ENCODE measurements at regions not wholly inside any gene's neighbourhood (a gene's known extent, or its start where the extent isn't known, plus 50 kb on each side); places are given as distances from the start of the nearest gene placed in this dataset.

DNA sequence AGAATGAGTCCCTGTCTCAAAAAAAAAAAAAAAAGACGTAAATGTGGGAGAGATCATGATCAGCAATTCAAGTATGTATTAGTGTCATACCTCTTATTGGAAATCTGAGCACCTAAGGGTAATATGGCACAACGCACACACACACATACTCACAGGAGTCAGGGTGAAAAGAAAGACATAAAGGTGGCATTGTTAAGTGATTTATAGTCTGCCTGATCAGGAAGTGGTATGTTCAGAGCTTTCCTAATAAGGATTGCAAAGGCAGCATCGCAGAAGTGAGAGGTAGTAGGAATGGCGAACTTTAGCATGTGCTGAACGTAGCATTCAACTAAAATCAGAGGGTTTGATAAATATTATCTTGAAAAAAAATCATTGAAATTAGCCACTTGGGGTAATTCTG is 854.3 kb downstream of the METTL15 start:
- Histone ChIP-seq H3K79me2 (ENCODE audit: control insufficient read depth, low read length) (no peaks in the 10 kb centered on the region), H3F3A (ENCODE audit: control insufficient read depth, insufficient read depth) (no peaks in the 10 kb centered on the region), H3K9me3 (ENCODE audit: control insufficient read depth, insufficient read depth, low read length) (no peaks in the 10 kb centered on the region), H3K4me1 (ENCODE audit: control insufficient read depth, low read length) (no peaks in the 10 kb centered on the region), H4K20me1 (ENCODE audit: control insufficient read depth, insufficient read depth, low read depth, low read length) (no peaks in the 10 kb centered on the region), H3K4me3 (ENCODE audit: low read length) (no peak overlapping the region), H3K27ac (ENCODE audit: low read depth, low read length) (no peak overlapping the region), H3K27me3 (ENCODE audit: control insufficient read depth, low read length) (no peaks in the 10 kb centered on the region), H3K9me2 (replicated peaks; ENCODE audit: control insufficient read depth, low read length) (no peaks in the 10 kb centered on the region), H3K36me3 (ENCODE audit: control insufficient read depth, low read length) (no peaks in the 10 kb centered on the region), H3K4me2 (ENCODE audit: low read length) (no peak overlapping the region)
- TF ChIP-seq, protein P1, sequence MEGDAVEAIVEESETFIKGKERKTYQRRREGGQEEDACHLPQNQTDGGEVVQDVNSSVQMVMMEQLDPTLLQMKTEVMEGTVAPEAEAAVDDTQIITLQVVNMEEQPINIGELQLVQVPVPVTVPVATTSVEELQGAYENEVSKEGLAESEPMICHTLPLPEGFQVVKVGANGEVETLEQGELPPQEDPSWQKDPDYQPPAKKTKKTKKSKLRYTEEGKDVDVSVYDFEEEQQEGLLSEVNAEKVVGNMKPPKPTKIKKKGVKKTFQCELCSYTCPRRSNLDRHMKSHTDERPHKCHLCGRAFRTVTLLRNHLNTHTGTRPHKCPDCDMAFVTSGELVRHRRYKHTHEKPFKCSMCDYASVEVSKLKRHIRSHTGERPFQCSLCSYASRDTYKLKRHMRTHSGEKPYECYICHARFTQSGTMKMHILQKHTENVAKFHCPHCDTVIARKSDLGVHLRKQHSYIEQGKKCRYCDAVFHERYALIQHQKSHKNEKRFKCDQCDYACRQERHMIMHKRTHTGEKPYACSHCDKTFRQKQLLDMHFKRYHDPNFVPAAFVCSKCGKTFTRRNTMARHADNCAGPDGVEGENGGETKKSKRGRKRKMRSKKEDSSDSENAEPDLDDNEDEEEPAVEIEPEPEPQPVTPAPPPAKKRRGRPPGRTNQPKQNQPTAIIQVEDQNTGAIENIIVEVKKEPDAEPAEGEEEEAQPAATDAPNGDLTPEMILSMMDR (IDR thresholded peaks at IDR 0.05; ENCODE audit: low read depth, low read length, poor library complexity, severe bottlenecking), result no peak
- no peak for TF ChIP-seq EZH2phosphoT487 (IDR thresholded peaks at IDR 0.05; ENCODE audit: borderline replicate concordance, low read length)

DNA sequence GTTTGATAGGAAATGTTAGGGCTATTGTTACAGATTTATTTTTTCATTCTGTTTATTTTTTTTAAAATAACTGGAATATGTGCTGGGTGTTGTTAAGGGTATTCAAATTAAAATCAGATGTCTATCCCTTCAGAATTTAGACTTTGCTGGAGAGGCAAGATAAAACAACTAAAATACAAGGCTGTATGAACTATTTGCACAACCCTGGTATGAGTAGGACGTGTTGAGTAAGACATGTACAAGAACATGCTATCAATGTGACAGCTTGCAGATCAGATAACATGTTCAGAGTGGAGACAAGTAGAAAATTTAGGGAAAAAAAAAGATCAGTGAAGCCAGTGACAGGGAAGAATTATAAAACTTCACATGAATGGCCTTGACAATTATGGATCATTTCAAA is 853.5 kb downstream of the METTL15 start:
- Histone ChIP-seq H3K4me2 (ENCODE audit: low read length) (no peak overlapping the region), H3K27me3 (ENCODE audit: control insufficient read depth, low read length) (no peaks in the 10 kb centered on the region), H3K79me2 (ENCODE audit: control insufficient read depth, low read length) (no peaks in the 10 kb centered on the region), H3K9me3 (ENCODE audit: control insufficient read depth, insufficient read depth, low read length) (no peaks in the 10 kb centered on the region), H3K9me2 (replicated peaks; ENCODE audit: control insufficient read depth, low read length) (no peaks in the 10 kb centered on the region), H3K36me3 (ENCODE audit: control insufficient read depth, low read length) (no peaks in the 10 kb centered on the region), H4K20me1 (ENCODE audit: control insufficient read depth, insufficient read depth, low read depth, low read length) (no peaks in the 10 kb centered on the region), H3K4me1 (ENCODE audit: control insufficient read depth, low read length) (no peaks in the 10 kb centered on the region), H3K4me3 (ENCODE audit: low read length) (no peak overlapping the region), H3K27ac (ENCODE audit: low read depth, low read length) (no peak overlapping the region), H3F3A (ENCODE audit: control insufficient read depth, insufficient read depth) (no peaks in the 10 kb centered on the region)
- TF ChIP-seq, protein P1 (IDR thresholded peaks at IDR 0.05; ENCODE audit: low read depth, low read length, poor library complexity, severe bottlenecking), result no peak
- TF ChIP-seq EZH2phosphoT487 (IDR thresholded peaks at IDR 0.05; ENCODE audit: borderline replicate concordance, low read length), result no peak

DNA sequence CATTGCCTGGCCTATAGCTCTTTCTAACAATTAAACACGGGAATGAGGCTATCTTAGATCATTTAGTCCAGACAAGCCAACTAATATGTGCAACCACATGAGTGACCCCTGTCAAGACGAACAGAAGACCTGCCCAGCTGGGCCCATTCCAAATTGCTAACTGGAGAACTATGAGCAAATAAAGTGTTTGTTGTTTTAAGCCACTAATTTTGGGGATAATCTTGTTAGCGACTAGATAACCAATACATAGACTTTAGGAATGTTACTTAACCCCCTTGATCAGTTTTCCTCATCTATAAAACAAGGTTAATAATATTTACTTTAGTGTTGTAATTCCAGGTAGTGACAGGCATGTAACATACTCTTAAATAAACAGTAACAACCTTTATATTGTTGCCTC is 848.3 kb downstream of the METTL15 start:
- Histone ChIP-seq H3K79me2 (ENCODE audit: control insufficient read depth, low read length) (no peaks in the 10 kb centered on the region), H3K4me1 (ENCODE audit: control insufficient read depth, low read length) (no peaks in the 10 kb centered on the region), H3K9me2 (replicated peaks; ENCODE audit: control insufficient read depth, low read length) (no peaks in the 10 kb centered on the region), H3K27ac (ENCODE audit: low read depth, low read length) (no peak overlapping the region), H4K20me1 (ENCODE audit: control insufficient read depth, insufficient read depth, low read depth, low read length) (no peaks in the 10 kb centered on the region), H3K27me3 (ENCODE audit: control insufficient read depth, low read length) (no peaks in the 10 kb centered on the region), H3K4me2 (ENCODE audit: low read length) (no peak overlapping the region), H3K36me3 (ENCODE audit: control insufficient read depth, low read length) (no peaks in the 10 kb centered on the region), H3K4me3 (ENCODE audit: low read length) (no peak overlapping the region), H3F3A (ENCODE audit: control insufficient read depth, insufficient read depth) (no peaks in the 10 kb centered on the region), H3K9me3 (ENCODE audit: control insufficient read depth, insufficient read depth, low read length) (no peaks in the 10 kb centered on the region)
- TF ChIP-seq, protein P1 (IDR thresholded peaks at IDR 0.05; ENCODE audit: low read depth, low read length, poor library complexity, severe bottlenecking), result no peak
- no peak for TF ChIP-seq EZH2phosphoT487 (IDR thresholded peaks at IDR 0.05; ENCODE audit: borderline replicate concordance, low read length)

DNA sequence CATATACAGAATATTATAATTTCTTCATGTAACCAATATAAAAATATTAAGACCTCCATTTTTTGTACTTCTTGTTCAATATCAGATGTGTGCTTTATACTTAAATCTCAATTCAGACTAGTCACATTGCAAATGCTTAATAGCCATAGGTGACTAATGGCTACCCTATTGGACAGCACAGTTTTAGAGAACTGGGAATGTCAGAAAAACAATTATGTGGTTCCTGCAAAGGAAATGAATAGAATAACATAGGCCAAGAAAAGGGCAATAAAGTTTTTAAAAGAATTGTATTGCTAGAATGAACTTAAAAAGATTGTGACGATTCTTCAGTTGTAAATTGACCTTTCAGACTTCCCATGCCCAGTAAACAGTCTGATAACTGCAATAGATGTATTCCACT is 843.0 kb downstream of the METTL15 start:
- H3F3A ChIP-seq (ENCODE audit: control insufficient read depth, insufficient read depth), result no peaks in the 10 kb centered on the region
- no peaks in the 10 kb centered on the region for H4K20me1 ChIP-seq (ENCODE audit: control insufficient read depth, insufficient read depth, low read depth, low read length)
- no peaks in the 10 kb centered on the region for H3K36me3 ChIP-seq (ENCODE audit: control insufficient read depth, low read length)
- H3K4me2 ChIP-seq (ENCODE audit: low read length), result no peak overlapping the region
- no peak overlapping the region for H3K4me3 ChIP-seq (ENCODE audit: low read length)
- no peaks in the 10 kb centered on the region for H3K9me2 ChIP-seq (replicated peaks; ENCODE audit: control insufficient read depth, low read length)
- TF ChIP-seq EZH2phosphoT487 (IDR thresholded peaks at IDR 0.05; ENCODE audit: borderline replicate concordance, low read length), result no peak
- TF ChIP-seq, protein P1 (IDR thresholded peaks at IDR 0.05; ENCODE audit: low read depth, low read length, poor library complexity, severe bottlenecking), result no peak
- no peaks in the 10 kb centered on the region for H3K9me3 ChIP-seq (ENCODE audit: control insufficient read depth, insufficient read depth, low read length)
- no peaks in the 10 kb centered on the region for H3K27me3 ChIP-seq (ENCODE audit: control insufficient read depth, low read length)
- no peaks in the 10 kb centered on the region for H3K4me1 ChIP-seq (ENCODE audit: control insufficient read depth, low read length)
- no peaks in the 10 kb centered on the region for H3K79me2 ChIP-seq (ENCODE audit: control insufficient read depth, low read length)
- H3K27ac ChIP-seq (ENCODE audit: low read depth, low read length), result no peak overlapping the region

Measured in DOHH2 (cell line).